ENCODE measurements at regions not wholly inside any gene's neighbourhood (a gene's known extent, or its start where the extent isn't known, plus 50 kb on each side); places are given as distances from the start of the nearest gene placed in this dataset.

- TF ChIP-seq CTCF (IDR thresholded peaks at IDR 0.05; ENCODE audit: poor library complexity, severe bottlenecking) (no peak), RAD21 (conservative IDR thresholded peaks at IDR 0.05) (no peak), SMC3 (conservative IDR thresholded peaks at IDR 0.05; ENCODE audit: poor library complexity) (no peak)
Measured at GRCh38 chr4:132384709-132385108, 764.4 kb upstream of the PCDH10 start.
